ENCODE measurements at regions not wholly inside any gene's neighbourhood (a gene's known extent, or its start where the extent isn't known, plus 50 kb on each side); places are given as distances from the start of the nearest gene placed in this dataset.

DNA sequence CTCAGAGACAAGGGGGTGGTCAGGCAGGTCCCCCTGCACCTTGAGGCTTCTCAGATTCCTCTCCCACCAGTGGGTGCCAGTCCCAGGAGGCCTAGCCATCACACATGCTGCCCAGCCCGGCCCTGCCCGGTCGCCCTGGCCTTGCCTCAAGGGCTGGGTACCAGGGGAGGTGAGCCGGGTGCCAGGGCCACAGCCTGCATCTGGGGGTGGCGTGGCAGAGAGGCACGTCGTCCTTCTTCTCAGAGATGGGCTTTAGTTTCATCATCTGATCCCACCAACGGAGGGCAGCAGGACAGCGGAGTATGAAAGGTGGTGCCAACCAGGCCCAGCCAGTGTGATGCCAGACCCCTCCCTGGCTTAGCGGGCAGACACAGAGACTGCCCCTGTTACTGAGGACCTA lies 161.7 kb downstream of the TFCP2L1 start:
- no peak for FAIRE-seq

DNA sequence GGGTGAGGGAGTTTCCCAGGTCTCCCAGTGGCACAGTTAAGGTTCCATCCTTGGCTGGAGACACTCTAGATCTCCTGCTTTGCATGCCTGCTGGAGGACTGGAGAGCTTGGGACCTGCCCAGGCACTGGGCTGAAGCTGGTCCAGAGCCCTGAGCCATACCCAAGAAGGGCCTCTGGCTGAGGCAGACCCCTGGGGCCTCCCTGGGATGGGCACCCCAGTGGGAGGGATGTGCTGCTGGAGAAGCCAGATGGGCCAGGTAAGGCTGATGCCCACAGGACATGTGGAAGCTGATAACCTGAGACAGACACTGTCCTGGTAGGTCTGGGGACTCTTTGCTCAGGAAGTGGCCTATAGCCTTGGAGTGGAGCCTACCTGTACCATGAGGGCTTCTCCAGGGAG lies 160.7 kb downstream of the TFCP2L1 start:
- no peak for FAIRE-seq

DNA sequence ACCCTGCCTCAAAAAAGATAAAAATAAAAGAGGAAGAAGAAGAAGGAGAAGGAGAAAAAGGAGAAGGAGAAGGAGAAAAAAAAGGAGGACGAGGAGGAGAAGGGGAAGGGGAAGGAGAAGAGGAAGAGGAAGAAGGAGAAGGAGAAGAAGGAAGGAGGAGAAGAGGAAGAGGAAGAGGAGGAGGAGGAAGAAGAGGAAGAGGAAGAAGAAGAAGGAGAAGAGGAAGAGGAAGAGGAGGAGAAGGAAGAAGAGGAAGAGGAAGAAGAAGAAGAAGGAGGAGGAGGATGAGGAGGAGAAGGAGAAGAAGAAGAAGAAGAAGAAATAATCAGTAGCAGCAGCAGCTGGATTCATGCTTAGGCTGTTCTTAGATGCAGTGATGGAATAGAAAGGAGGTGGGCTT lies 159.7 kb downstream of the TFCP2L1 start:
- FAIRE-seq: no peak

GRCh38 chr2:121128741-121129659 lies 156.0 kb downstream of the TFCP2L1 start:
- no peak for FAIRE-seq

GRCh38 chr2:121129692-121130091 lies 155.3 kb downstream of the TFCP2L1 start:
- FAIRE-seq: no peak

GRCh38 chr2:121130301-121130850 lies 154.6 kb downstream of the TFCP2L1 start:
- no peak for FAIRE-seq

DNA sequence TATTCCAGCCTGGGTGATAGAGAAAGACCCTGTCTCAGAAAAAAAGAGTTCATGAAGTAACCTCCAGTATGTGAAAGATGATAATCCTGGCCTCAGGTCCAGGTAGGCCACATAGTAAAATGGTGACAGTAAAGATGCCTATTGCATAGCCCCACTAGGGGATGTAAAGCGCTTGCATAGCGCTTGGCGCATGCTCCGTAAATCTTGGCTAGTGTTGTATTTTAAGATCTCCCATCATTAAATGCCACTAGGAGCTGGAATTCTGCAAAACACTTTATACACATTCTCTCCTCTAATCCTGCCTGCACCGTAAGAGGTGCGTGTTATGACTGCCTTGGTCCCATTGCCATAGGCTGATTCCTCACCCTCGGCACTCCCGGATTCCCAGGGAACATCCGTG lies 153.6 kb downstream of the TFCP2L1 start:
- FAIRE-seq: no peak

DNA sequence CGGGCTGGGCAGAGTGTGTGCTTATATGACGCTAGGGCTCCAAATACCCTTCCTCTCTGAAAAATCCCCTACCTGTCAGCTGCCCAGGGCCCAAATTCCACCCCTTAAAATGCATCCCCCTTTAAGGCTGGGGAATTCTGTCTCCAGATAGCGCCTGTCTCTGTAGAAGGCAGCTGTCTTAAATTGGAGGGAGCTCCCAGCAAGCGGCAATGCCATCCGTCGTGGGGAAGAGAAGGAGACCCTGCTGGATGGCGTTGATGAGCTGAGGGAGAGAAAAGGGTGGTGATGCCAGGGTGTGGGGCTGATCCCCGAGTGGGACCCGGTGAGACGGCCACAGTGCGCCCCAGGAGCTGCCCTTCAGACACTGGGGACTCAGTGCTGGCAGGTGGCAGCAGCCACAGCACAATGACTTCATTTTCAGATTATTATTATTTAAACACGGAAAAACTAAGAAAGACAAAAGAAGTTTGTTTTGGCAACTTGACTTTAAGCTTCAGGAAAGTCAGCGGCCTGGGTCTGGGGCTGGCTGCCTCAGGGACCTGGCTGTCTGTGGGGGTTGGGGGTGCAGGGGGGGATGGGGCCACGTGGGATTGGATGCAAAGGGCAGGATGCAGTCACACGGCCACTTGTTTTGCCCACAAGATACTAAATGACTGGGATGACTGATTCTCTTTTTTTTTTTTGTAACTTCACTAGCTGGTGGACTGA lies 152.8 kb downstream of the TFCP2L1 start:
- no peak for FAIRE-seq

GRCh38 chr2:121132762-121133107 lies 152.3 kb downstream of the TFCP2L1 start:
- FAIRE-seq: no peak

- FAIRE-seq: no peak
Observed at GRCh38 chr2:121133551-121134319, 151.3 kb downstream of the TFCP2L1 start.

DNA sequence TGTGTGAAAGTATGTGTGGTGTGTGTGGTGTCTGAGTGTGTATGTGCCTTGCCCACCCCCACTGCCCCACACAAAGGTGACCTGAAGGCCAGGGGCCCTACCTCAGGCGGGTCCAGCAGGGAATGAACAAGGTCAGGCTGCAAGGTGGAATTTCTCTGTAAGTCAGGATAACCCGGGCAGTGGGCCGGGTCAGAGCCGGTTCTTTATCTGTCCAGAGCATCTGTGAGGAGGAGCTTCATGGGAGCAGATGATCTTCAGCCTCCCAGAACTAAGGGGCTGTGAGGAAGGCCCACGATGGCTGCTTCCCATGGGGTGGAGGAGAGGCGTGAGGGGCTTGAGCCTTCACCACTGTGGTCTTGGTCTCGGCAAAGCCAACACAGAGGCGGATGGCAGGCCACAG lies 150.3 kb downstream of the TFCP2L1 start:
- no peak for FAIRE-seq

DNA sequence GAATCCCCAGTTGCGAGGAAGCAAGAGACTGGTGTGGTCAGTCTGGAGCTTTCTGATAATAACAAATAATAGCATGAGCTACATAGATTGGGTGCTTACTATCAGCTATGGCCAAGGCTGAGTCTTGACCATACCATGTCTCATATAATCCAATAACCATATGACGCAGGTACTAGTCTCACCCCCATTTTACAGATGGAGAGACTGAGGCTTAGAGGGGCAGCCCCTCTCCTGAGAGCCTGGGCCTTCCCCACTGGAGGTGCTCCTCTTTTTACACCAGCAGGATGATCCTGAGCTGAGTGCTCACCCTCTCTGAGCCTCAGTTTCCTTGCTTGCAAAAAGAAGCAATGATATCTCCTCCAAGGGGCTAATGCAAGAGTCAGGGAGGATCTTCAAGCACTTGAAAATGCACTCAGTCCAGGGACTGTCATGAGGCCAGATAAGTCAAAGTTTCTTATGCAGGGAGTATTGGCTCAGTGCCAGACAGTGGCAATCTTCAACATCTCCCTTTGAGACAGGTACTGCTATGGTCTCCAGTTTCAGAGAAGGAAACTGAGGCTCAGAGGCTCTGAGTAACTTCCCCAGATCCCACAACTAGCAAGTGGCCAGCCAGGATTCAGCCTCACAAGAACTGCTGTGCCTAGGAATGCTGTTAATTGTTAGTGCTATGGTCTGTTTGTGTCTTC lies 149.7 kb downstream of the TFCP2L1 start:
- FAIRE-seq: no peak

GRCh38 chr2:121136323-121136722 lies 148.7 kb downstream of the TFCP2L1 start:
- no peak for FAIRE-seq

- no peak for FAIRE-seq
Observed at GRCh38 chr2:121137571-121137970, 147.4 kb downstream of the TFCP2L1 start.

DNA sequence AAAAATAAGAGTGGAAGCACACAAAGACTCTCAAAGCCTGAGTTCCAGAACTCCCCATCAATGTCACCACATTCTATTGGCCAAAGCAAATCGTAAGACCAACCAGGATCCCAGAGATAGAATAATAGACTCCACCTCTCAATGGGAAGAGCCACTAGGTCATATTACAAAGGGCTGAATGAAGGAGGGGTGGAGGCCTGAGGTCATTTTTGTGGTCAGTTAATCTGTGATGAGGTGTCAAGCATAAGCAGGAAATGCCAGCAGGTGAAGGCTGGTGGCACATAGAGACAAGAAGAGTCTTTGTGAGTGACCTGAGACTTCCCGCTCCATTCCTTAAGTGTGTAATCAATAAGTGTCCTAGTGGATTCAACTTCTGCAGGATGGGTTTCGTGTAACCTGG lies 144.3 kb downstream of the TFCP2L1 start:
- no peak for FAIRE-seq

DNA sequence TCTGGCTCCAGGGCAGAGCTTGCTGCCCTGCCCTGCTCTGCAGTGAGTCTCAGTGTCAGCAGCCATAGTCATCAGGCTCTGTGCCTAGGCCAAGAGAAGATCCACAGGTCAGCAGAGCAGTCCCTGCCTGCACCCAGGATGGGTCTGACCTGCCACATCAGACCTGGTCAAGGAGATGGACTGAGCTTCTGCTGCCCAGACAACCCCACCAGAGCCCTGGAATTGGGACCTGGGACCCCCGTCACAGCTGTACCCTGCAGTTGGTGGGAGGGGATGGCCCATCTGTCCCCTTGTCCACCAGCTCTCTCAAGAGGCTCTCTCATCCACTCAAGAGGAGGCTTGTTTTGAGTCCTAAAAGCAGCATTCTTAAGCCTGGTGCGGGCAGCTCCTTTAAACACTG lies 142.6 kb downstream of the TFCP2L1 start:
- no peak for FAIRE-seq

DNA sequence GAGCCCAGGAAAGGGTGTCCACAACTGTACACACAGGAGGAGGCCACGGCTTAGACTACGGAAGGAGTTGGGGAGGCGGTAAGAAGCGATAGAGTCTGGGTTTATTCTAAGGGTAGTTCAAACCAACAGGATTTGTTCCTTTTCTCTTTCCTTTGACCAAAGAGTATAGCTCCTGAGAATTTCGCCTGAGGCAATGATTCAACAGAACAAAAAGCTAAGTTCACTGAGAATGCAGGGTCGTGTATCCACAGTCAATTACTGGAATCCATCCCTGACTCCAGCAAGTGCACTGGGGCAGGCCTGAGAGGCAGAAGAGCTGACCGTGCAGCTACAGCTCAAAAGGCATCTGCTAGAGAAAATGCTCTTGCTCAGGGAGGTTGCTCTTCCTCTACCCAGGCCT lies 140.9 kb downstream of the TFCP2L1 start:
- no peak for FAIRE-seq

GRCh38 chr2:121146630-121147029 lies 138.4 kb downstream of the TFCP2L1 start:
- FAIRE-seq: no peak

DNA sequence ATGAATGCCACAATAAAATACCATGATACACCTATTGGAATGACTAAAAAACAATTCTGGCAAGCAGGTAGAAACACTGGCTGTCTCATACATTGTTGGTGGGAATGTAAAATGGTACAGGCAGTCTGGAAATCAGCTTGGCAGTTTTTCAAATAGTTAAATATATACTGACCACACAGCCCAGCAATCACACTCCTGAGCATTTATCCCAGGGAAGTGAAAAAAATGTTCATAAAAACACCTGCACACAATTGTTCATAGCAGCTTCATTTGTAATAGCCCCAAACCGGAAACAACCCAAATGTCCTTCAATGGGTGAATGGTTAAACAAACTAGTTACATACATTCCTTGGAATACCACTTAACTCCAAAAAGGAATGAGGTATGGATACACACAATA lies 137.2 kb downstream of the TFCP2L1 start:
- FAIRE-seq: no peak

DNA sequence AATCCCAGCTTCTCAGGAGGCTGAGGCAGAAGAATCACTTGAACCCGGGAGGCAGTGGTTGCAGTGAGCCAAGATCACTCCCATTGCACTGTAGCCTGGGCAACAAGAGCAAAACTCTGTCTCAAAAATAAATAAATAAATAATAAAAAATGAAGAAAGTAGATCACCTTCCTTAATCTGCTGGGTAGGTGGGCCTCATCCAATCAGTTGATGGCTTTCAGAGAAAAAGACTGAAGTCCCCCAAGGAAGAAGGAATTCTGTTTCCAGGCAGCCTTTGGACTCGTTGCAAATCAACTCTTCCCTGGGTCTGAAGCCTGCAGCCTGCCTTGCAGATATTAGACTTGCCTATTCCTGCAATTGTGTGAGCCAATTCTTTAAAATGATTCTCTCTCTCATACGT lies 136.5 kb downstream of the TFCP2L1 start:
- no peak for FAIRE-seq

GRCh38 chr2:121149384-121149783 lies 135.6 kb downstream of the TFCP2L1 start:
- no peak for FAIRE-seq

DNA sequence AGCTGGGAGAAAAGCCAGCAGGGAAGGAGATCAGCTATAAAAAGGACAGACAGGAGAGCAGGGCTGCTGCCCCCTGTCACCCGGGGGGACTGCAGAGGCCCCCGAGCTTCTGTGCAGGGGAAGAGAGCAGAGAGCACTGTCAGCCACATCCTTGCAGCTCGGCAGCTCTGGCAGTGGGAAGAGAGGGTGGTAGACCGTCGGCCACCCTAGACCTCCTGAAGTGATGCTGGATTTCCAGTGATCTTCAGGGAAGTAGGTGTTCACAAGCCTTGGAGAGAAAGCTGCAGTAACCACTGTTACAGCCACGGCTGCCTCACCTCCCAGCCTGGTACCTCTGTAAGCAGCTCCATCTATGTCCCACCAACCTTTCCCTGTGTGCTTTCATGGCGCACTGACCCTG lies 134.9 kb downstream of the TFCP2L1 start:
- no peak for FAIRE-seq

GRCh38 chr2:121150713-121151112 lies 134.3 kb downstream of the TFCP2L1 start:
- no peak for FAIRE-seq
